ENCODE measurements at regions not wholly inside any gene's neighbourhood (a gene's known extent, or its start where the extent isn't known, plus 50 kb on each side); places are given as distances from the start of the nearest gene placed in this dataset.
"Not testable (repeated sequence)": the region's sequence is repeated elsewhere in the genome, so short reads cannot be mapped to it uniquely, and the experiment has no call there.

DNA sequence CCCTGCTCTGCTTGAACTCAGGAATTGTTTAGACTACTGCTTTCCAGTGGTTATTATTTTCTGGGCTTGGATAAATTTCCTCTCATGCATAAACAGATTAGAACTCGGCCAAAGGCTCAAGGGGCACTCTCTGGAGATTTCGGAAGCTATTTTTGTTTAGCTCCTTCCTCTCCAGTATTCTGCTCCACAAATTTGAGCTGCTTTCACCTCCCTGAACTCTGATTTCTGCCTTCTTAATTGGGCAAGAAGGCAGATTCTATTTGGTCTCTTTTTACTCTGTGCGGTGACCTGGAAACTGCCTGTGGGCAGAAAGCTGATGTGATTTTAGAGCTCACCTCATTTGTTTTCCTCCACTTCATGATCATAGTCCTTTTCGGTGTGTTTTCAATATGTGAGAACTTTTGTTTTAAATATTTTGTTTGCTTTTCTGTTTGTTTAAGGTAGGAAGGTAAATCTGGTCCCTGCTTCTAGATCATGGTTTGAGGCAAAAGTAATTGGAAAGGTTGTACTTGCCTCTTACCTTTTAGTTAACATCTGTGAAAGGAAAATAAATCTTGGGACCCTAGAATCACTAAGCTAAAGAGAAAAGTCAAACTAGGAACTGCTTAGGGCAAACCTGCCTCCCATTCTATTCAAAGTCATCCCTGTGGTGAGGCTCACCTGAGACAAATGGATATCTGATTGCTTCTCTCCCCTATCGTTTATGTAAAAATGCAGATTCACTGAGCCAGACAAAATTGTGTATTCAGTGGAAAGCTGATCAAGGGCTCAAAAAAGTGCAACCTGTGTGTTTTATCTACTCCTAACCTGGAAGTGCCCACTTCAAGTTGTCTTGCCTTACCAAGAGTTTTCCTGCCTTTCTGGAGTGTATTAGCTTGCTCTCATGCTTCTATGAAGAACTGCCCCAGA, 714.7 kb upstream of the PCDH20 start:
- no peak overlapping the region for H3K4me3 ChIP-seq (ENCODE audit: low read depth, low read length)
- H3K4me1 ChIP-seq (ENCODE audit: insufficient read depth), result no peaks in the 10 kb centered on the region
- DNase-seq (ENCODE audit: extremely low spot score), result no peak
- H3K27ac ChIP-seq (ENCODE audit: low read depth), result no peak overlapping the region
- 69% methylated on average over 5 of the region's 5 CpGs for WGBS
- no peaks in the 10 kb centered on the region for H3K36me3 ChIP-seq (ENCODE audit: insufficient read depth)

GRCh38 chr13:62129000-62129551, 713.4 kb upstream of the PCDH20 start:
- no peaks in the 10 kb centered on the region for H3K36me3 ChIP-seq (ENCODE audit: insufficient read depth)
- no peak for DNase-seq (ENCODE audit: extremely low spot score)
- H3K4me3 ChIP-seq (ENCODE audit: low read depth, low read length), result no peak overlapping the region
- H3K27ac ChIP-seq (ENCODE audit: low read depth), result no peak overlapping the region
- no peaks in the 10 kb centered on the region for H3K4me1 ChIP-seq (ENCODE audit: insufficient read depth)
- 66% methylated on average over 2 of the region's 2 CpGs for WGBS

DNA sequence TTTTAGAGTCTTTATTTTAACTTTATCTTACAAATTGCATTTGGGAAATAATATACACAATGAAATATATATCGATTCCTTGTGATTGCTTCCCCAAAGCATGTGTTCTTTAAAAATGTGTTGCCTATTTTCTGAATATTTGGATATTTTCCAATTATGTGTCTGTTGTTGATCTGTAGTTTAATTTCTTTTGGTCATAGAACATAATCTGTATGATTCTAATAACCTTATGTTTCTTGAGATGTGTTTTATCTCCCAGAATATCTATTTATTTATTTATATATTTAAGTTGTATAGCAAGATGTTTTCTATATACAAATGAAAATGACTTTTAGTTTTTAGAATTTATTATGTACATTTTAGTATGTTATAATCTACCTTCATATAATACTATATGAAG, 710.8 kb upstream of the PCDH20 start:
- Histone ChIP-seq H3K36me3 (ENCODE audit: insufficient read depth) (no peaks in the 10 kb centered on the region), H3K4me3 (ENCODE audit: low read depth, low read length) (no peak overlapping the region), H3K4me1 (ENCODE audit: insufficient read depth) (no peaks in the 10 kb centered on the region), H3K27ac (ENCODE audit: low read depth) (no peak overlapping the region)
- DNase-seq (ENCODE audit: extremely low spot score), result no peak
- WGBS, result 94% methylated on average over 1 of the region's 1 CpG

GRCh38 chr13:62125451-62125850, 709.8 kb upstream of the PCDH20 start:
- Histone ChIP-seq H3K4me1 (ENCODE audit: insufficient read depth) (no peaks in the 10 kb centered on the region), H3K36me3 (ENCODE audit: insufficient read depth) (no peaks in the 10 kb centered on the region), H3K27ac (ENCODE audit: low read depth) (no peak overlapping the region), H3K4me3 (ENCODE audit: low read depth, low read length) (no peak overlapping the region)
- 41% methylated on average over 1 of the region's 1 CpG for WGBS
- DNase-seq (ENCODE audit: extremely low spot score), result no peak

GRCh38 chr13:62123409-62123808, 707.8 kb upstream of the PCDH20 start:
- H3K4me3 ChIP-seq (ENCODE audit: low read depth, low read length), result no peak overlapping the region

DNA sequence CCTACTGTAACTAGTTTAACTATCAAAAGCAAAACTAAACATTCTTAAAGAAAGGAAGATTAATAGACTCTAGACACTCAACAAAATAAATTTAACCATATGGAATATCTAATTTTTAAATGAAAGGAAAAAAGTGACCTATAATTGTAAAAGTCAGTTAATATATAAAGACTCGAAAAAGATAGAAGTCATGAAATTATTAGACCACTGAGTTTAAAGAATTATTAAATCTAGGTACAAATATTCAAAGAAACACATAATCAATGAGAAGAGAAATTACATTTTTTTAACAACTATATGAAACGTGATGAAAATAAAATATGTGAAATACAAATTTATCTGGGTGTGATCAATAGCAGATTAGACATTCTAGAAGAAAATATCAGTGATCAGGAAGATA, 706.8 kb upstream of the PCDH20 start:
- Histone ChIP-seq H3K27ac (ENCODE audit: low read depth) (no peak overlapping the region), H3K4me1 (ENCODE audit: insufficient read depth) (no peaks in the 10 kb centered on the region), H3K4me3 (ENCODE audit: low read depth, low read length) (no peak overlapping the region), H3K36me3 (ENCODE audit: insufficient read depth) (no peaks in the 10 kb centered on the region)
- 49% methylated on average over 2 of the region's 2 CpGs for WGBS
- no peak for DNase-seq (ENCODE audit: extremely low spot score)

More at GRCh38 chr13:62123409-62123808, 707.8 kb upstream of the PCDH20 start:
- no peak overlapping the region for H3K27ac ChIP-seq (ENCODE audit: low read depth)
- WGBS, result 74% methylated on average over 2 of the region's 2 CpGs
- no peaks in the 10 kb centered on the region for H3K36me3 ChIP-seq (ENCODE audit: insufficient read depth)
- DNase-seq (ENCODE audit: extremely low spot score), result no peak
- no peaks in the 10 kb centered on the region for H3K4me1 ChIP-seq (ENCODE audit: insufficient read depth)

DNA sequence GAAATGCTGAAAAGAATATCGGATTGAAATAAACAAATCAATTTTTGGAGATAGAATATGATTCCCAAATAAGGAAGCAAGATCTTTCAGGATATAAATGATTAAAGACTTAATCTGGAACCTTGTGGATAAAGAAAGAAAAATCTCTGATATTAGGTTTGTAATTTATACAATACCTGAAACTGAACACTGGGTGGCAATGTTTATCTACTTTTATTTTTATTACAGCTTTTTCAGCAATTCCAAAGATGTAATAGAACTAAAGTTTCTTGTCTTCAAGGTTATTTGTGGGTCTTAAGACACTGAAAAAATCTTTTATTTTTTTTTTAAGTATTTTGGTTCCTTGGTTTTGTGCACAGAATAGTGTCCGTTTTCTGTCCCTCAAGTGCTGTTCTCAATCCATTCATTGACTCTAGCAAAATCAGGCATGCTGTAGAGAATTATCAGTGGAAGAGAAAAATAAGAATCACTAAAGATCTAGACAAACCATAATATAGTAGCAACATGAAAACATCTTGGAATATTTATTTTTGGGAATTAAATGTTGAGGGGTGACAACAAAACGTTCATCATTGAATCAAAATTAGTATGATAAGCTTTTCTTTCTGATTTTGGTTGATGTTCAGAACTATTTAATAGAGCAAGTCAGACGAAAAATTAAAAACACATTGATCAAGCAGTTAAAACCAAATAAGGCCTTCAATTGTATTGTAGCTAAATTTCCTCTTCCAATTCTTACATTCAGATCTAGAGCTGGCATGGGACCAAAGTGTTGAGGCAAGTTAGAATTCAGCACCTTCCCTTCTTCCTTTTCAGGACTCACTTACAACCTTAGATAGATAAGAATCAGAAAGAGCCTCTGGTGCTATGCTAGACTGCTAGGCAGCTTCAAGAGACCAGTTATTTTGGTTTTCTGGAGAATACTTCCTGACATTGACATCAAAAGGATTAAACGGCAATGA, 704.4 kb upstream of the PCDH20 start:
- Histone ChIP-seq H3K27ac (ENCODE audit: low read depth) (no peak overlapping the region), H3K36me3 (ENCODE audit: insufficient read depth) (no peaks in the 10 kb centered on the region), H3K4me3 (ENCODE audit: low read depth, low read length) (no peak overlapping the region), H3K4me1 (ENCODE audit: insufficient read depth) (no peaks in the 10 kb centered on the region)
- WGBS, result 58% methylated on average over 5 of the region's 5 CpGs
- no peak for DNase-seq (ENCODE audit: extremely low spot score)

DNA sequence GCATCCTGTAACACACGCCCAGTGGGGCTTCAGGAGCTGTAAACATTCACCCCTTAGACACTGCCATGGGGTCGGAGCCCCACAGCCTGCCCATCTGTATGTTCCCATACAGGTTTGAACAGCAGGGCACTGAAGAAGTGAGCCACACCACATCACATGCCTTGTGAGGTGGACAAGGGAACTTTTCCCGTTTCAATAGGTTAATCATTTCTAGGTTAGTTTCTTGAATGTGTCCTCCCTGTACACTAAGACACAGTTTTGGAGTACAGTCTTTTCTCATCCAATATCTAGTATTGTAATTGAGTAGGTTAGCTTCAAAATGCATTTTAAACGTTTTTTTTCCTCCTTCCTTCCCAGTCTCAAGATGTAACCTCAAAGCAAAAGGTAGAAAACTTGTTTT, 700.2 kb upstream of the PCDH20 start:
- no peak for DNase-seq (ENCODE audit: extremely low spot score)
- WGBS, result 77% methylated on average over 4 of the region's 4 CpGs
- Histone ChIP-seq H3K27ac (ENCODE audit: low read depth) (no peak overlapping the region), H3K4me3 (ENCODE audit: low read depth, low read length) (no peak overlapping the region), H3K36me3 (ENCODE audit: insufficient read depth) (no peaks in the 10 kb centered on the region), H3K4me1 (ENCODE audit: insufficient read depth) (no peaks in the 10 kb centered on the region)

GRCh38 chr13:62113179-62113578, 697.5 kb upstream of the PCDH20 start:
- no peak for DNase-seq (ENCODE audit: extremely low spot score)
- H3K4me1 ChIP-seq (ENCODE audit: insufficient read depth), result no peaks in the 10 kb centered on the region
- WGBS, result 61% methylated on average over 3 of the region's 3 CpGs
- no peaks in the 10 kb centered on the region for H3K36me3 ChIP-seq (ENCODE audit: insufficient read depth)
- no peak overlapping the region for H3K4me3 ChIP-seq (ENCODE audit: low read depth, low read length)
- H3K27ac ChIP-seq (ENCODE audit: low read depth), result no peak overlapping the region

DNA sequence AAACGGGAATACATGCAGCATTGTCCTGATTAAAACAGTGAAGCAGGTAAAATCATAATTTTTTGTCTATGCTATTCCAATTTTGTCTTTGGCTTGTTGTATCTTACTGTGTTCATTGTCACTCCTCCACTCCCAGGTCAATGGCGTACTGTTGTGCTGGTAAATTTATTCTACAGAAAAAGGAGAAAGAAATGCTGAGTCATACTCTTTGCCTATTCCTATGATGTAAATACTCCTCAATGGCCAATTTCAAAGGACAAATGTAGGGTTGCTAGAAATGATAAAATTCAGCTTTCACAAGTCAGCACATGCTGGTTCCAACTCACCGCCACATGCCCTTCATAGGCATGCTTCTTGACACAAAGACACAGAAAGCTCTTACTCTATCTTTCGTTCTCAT, 694.4 kb upstream of the PCDH20 start:
- no peak for DNase-seq (ENCODE audit: extremely low spot score)
- no peak overlapping the region for H3K4me3 ChIP-seq (ENCODE audit: low read depth, low read length)
- no peak overlapping the region for H3K27ac ChIP-seq (ENCODE audit: low read depth)
- H3K36me3 ChIP-seq (ENCODE audit: insufficient read depth), result no peaks in the 10 kb centered on the region
- WGBS, result 72% methylated on average over 4 of the region's 4 CpGs
- no peaks in the 10 kb centered on the region for H3K4me1 ChIP-seq (ENCODE audit: insufficient read depth)

- WGBS, result 90% methylated on average over 7 of the region's 7 CpGs
- not testable (repeated sequence) for H3K4me3 ChIP-seq (ENCODE audit: low read depth, low read length)
Measured at GRCh38 chr13:62104136-62104535, 688.5 kb upstream of the PCDH20 start.

GRCh38 chr13:62096652-62097051, 681.0 kb upstream of the PCDH20 start:
- WGBS, result 97% methylated on average over 1 of the region's 1 CpG
- no peaks in the 10 kb centered on the region for H3K4me1 ChIP-seq (ENCODE audit: insufficient read depth)
- no peak overlapping the region for H3K27ac ChIP-seq (ENCODE audit: low read depth)
- no peaks in the 10 kb centered on the region for H3K36me3 ChIP-seq (ENCODE audit: insufficient read depth)
- DNase-seq (ENCODE audit: extremely low spot score), result no peak
- H3K4me3 ChIP-seq (ENCODE audit: low read depth, low read length), result no peak overlapping the region

More at GRCh38 chr13:62104136-62104535, 688.5 kb upstream of the PCDH20 start:
- H3K36me3 ChIP-seq (ENCODE audit: insufficient read depth); H3K4me1 ChIP-seq (ENCODE audit: insufficient read depth); DNase-seq (ENCODE audit: extremely low spot score); H3K27ac ChIP-seq (ENCODE audit: low read depth): not testable (repeated sequence)

- H3K27ac ChIP-seq (ENCODE audit: low read depth), result no peak overlapping the region
- H3K4me3 ChIP-seq (ENCODE audit: low read depth, low read length), result no peak overlapping the region
- no peak for DNase-seq (ENCODE audit: extremely low spot score)
- 92% methylated on average over 1 of the region's 1 CpG for WGBS
- no peaks in the 10 kb centered on the region for H3K36me3 ChIP-seq (ENCODE audit: insufficient read depth)
- H3K4me1 ChIP-seq (ENCODE audit: insufficient read depth), result no peaks in the 10 kb centered on the region
Measured at GRCh38 chr13:62094932-62095331, 679.3 kb upstream of the PCDH20 start.
